HAP-1 (cell line): ENCODE measurements at regions not wholly inside any gene's neighbourhood (a gene's known extent, or its start where the extent isn't known, plus 50 kb on each side); places are given as distances from the start of the nearest gene placed in this dataset.

Experiments
- DNase-seq, 2 experiments: peaks; one replicate each; pipeline ENCODE4 v3.0.0-alpha.2; 2016 to 2020; ENCODE audit warnings: low spot score in 2 of 2
- H3K27me3 ChIP-seq: fragments of 250-450 bp; sonication (Bioruptor Pico); 2 replicates; pipeline ENCODE4 v1.5.1; 2020; ENCODE audit warnings: low read depth, mild to moderate bottlenecking, moderate library complexity
- H3K36me3 ChIP-seq: fragments of 250-450 bp; sonication (Bioruptor Pico); replicated peaks from 2 replicates; pipeline ENCODE4 v1.5.1; 2020; ENCODE audit warnings: mild to moderate bottlenecking
- H3K4me1 ChIP-seq: fragments of 250-450 bp; sonication (Bioruptor Pico); 2 replicates; pipeline ENCODE4 v1.5.1; 2020; ENCODE audit warnings: mild to moderate bottlenecking
- H3K4me3 ChIP-seq: fragments of 250-450 bp; sonication (Bioruptor Pico); 2 replicates; pipeline ENCODE4 v1.5.1; 2020; ENCODE audit warnings: mild to moderate bottlenecking, moderate library complexity
- H3K9me3 ChIP-seq: fragments of 250-450 bp; sonication (Bioruptor Pico); 2 replicates; pipeline ENCODE4 v1.5.1; 2020; ENCODE audit warnings: mild to moderate bottlenecking, moderate library complexity
- in situ Hi-C: fragments of 300-500 bp; cut with MboI; formaldehyde crosslinking; loops from 3 replicates; pipeline ENCODE4 v1.14.3; 2020; ENCODE audit warnings: low sequenced_read_pairs, inconsistent platforms, mixed read lengths

DNA sequence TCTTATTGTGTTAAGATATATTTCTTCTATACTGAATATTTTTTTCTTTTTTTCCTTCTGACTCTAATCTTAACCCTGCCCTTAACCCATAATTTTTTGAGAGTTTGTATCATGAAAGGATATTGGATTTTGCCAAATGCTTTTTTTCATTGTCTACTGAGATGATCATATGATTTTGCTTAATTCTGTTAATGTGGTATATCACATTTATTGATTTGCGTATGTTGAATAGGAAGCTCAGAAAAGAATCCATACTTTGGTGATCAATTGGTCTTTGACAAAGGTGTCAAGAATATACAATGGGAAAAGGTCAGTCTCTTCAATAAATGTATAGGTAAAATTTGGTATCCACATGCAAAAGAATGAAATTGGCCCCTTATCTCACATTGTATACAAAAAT is 588.8 kb upstream of the ADGRB3 start:
- Histone ChIP-seq H3K36me3 (no peaks in the 10 kb centered on the region), H3K9me3 (no peaks in the 10 kb centered on the region; the same call in 1 of the 2 replicates), H3K27me3 (no peaks in the 10 kb centered on the region), H3K4me3 (no peak overlapping the region), H3K4me1 (no peaks in the 10 kb centered on the region)
- in situ Hi-C loops: no loop called here
- DNase-seq: no peak

DNA sequence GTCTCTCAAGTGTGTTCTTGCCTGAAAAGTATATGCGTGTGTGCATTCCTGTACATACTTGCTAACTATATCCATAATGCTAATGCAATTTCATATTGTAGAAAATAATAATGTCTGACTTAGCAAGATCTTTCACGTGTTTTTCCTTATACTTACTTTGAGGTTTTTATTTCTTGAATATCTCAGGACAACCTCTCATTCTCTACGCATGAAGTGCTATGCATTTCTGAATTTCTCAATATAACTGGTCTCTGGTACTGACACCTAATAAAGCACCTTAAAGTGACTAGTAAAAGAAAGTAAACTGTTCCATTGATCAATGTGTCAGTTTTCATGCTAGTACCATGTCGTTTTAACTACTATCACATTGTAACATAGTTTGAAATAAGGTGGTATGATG is 589.9 kb upstream of the ADGRB3 start:
- no peaks in the 10 kb centered on the region; the same call in 1 of the 2 replicates for H3K9me3 ChIP-seq
- H3K36me3 ChIP-seq: no peaks in the 10 kb centered on the region
- no peak overlapping the region for H3K4me3 ChIP-seq
- no peak for DNase-seq
- peaks cover 3% of the 10 kb centered on the region for H3K4me1 ChIP-seq
- in situ Hi-C loops: no loop called here
- H3K27me3 ChIP-seq: no peaks in the 10 kb centered on the region

DNA sequence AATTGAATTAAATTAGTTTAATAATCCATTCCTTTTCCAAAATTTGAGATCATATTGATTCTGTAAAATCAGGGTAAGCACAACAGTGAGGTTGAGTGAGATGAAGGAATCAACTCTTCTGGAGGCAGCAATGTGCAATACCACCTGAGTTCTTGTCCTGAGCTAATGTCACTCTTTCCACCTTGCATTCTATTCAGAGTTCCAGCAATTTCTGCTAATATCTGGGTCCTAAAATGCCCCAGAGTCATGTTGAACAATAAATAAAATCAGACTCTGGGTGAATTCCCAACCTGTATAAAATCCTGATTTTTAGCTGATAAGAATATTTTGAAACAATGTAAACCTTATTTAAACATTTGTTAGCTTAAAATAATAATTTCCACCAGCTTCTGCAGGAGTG is 590.8 kb upstream of the ADGRB3 start:
- Histone ChIP-seq H3K27me3 (no peaks in the 10 kb centered on the region), H3K4me1 (peaks cover 10% of the 10 kb centered on the region), H3K36me3 (no peaks in the 10 kb centered on the region), H3K4me3 (no peak overlapping the region), H3K9me3 (no peaks in the 10 kb centered on the region; the same call in 1 of the 2 replicates)
- no peak for DNase-seq
- in situ Hi-C loops: no loop called here

DNA sequence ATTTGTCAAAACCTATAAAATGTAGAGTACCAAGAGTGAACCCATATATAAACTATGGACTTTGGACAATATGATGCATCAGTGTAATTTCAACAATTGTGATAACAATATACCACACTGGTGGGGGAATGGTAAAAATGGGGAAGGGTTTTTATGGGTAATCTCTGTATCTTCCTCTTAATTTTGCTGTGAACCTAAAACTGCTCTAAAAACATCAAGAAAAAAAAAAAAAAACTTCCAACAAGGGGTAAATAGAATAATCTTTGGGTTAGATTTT is 592.0 kb upstream of the ADGRB3 start:
- H3K4me3 ChIP-seq: no peak overlapping the region
- in situ Hi-C loops: no loop called here
- H3K9me3 ChIP-seq: no peaks in the 10 kb centered on the region; the same call in 1 of the 2 replicates
- peaks cover 14% of the 10 kb centered on the region for H3K4me1 ChIP-seq
- H3K27me3 ChIP-seq: no peaks in the 10 kb centered on the region
- no peak for DNase-seq
- no peaks in the 10 kb centered on the region for H3K36me3 ChIP-seq

DNA sequence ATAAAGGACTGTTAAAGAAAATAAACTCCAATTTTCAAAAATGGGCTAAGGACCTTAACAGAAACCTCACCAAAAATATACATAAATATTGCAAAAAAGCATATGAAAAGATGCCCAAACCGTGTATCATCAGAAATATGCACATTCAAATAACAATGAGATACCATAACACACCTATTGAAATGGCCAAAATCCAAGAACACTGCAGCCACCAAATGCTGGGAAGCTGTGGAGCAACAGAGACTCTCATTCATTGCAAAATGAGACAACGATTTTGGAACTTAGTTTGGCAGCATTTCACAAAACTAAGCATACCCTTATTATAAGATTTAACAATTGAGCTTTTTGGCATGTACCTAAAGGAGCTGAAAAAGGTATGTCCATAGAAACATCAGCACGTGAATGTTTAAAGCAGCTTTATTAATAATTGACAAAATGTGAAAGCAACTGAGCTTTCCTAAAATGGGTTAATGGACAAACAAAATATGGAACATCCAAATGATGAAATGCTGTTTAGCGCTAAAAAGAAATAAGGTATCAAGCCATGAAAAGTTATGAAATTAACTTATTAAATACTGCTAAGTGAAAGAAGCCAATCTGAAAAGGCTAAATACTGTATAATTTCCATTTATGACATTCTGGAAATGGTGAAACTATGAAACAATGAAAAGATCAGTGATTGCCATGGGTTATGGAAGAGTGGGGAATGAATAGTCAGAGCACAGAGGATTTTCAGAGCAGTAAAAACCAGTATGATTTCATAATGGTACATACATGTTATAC is 592.6 kb upstream of the ADGRB3 start:
- in situ Hi-C loops: no loop called here

DNA sequence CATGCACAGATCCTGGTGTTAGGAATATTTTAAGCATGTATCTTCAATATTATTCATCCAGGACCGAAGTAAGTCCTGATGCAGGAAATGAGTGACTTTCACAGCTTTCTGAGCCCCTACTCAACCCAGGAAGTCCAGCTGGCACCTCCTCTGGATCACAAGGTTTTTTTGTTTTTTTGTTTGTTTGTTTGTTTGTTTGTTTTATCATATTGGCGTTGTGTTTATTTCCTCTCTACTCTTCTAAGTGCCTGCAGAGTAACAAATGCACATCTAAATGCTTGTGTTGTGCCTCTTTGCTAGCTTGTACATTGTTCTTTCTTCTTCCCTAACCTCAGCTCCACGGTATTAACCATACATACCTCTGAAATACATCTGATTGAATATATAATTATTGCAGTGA is 594.3 kb upstream of the ADGRB3 start:
- Histone ChIP-seq H3K36me3 (no peaks in the 10 kb centered on the region), H3K27me3 (no peaks in the 10 kb centered on the region), H3K9me3 (no peaks in the 10 kb centered on the region), H3K4me1 (peaks cover 14% of the 10 kb centered on the region), H3K4me3 (no peak overlapping the region)
- in situ Hi-C loops: no loop called here
- no peak for DNase-seq

More for the DNA sequence above, 592.6 kb upstream of the ADGRB3 start:
- no peaks in the 10 kb centered on the region for H3K36me3 ChIP-seq
- no peak for DNase-seq
- H3K27me3 ChIP-seq: no peaks in the 10 kb centered on the region
- H3K4me3 ChIP-seq: no peak overlapping the region
- peaks cover 14% of the 10 kb centered on the region for H3K4me1 ChIP-seq
- H3K9me3 ChIP-seq: no peaks in the 10 kb centered on the region

DNA sequence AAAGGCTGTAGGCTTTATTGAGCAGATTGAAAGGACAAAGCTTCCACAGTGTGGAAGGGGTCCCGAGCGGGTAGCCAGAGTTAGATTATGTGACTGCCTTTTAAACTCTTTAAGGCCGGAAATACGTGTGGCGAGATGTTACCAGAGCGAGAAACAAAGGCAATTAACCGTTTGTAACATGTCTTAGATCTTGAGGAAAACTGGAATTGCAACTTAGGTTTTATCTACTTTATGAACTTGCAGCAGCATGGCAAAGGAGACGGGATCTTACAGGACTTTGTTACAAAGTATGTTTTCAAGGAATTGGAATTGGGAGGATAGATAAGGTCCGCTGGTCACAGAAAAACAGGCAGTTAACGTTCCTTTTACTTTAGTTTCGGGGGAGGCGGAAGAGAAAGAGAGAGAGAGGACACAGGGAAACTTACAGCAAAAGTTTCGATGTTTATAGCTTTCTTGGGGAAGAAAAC is 594.7 kb upstream of the ADGRB3 start:
- no peaks in the 10 kb centered on the region for H3K36me3 ChIP-seq
- H3K4me1 ChIP-seq: peaks cover 14% of the 10 kb centered on the region
- in situ Hi-C loops: no loop called here

DNA sequence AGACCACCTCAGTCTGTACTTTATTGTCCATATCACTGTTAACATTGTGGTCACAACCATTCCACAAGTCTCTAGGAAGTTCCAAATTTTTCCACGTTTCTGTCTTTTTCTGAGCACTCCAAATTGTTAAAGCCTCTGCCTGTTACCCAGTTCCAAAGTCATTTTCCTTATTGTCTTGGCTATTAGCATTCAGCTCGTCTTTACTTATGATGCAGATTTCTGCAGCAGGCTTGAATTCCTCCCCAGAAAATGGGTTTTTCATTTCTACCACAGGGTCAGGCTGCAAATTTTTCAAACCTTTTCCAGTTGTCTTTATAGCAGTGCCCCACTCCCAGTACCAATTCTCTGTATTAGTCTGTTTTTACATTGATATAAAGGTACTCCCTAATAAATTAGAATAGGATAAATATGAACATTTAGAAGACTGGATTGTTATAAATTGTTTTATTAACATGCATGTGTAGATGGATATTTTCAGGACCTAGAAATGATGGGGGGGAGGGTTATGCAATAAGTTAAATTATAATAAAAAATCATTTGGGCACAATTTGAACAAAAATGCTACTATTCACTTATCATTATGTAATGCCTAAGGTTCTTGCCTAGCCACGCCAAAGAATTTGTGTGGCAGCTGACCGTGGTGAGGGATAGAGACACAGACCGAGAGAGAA is 595.3 kb upstream of the ADGRB3 start:
- H3K27me3 ChIP-seq: no peaks in the 10 kb centered on the region
- no peaks in the 10 kb centered on the region for H3K9me3 ChIP-seq
- no peaks in the 10 kb centered on the region for H3K36me3 ChIP-seq
- no peak overlapping the region for H3K4me3 ChIP-seq
- H3K4me1 ChIP-seq: peaks cover 14% of the 10 kb centered on the region
- DNase-seq: peak in 1 of 2 experiments; percentile 38
- in situ Hi-C loops: no loop called here

More for the DNA sequence above, 594.7 kb upstream of the ADGRB3 start:
- peak in 1 of 2 experiments; percentile 8 for DNase-seq
- Histone ChIP-seq H3K27me3 (no peaks in the 10 kb centered on the region), H3K9me3 (no peaks in the 10 kb centered on the region), H3K4me3 (no peak overlapping the region)

DNA sequence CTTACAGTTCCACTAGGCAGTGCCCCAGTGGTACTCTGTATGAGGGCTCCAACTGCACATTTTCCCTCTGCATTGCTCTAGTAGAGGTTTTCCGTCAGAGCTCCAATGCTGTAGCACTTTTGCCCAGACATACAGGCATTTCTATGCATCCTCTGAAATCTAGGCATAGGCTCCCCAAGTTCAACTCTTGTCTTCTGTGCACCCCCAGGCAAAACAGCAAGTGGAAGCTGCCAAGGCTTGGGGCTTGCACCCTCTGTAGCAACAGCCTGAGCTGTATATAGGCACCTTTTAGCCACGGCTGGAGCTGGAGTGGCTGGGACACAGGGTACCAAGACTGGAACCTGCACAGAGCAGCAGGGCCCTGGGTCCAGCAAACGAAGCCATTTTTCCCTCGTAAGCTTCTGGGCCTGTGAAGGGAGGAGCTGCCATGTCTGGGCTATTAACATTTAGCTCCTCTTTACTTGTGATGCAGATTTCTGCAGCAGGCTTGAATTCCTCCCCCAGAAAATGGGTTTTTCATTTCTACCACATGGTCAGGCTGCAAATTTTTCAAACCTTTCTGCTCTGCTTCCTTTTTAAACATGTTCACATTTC is 596.2 kb upstream of the ADGRB3 start:
- Histone ChIP-seq H3K9me3 (no peaks in the 10 kb centered on the region), H3K27me3 (no peaks in the 10 kb centered on the region), H3K36me3 (no peaks in the 10 kb centered on the region), H3K4me1 (peaks cover 14% of the 10 kb centered on the region), H3K4me3 (no peak overlapping the region)
- in situ Hi-C loops: no loop called here
- peak in 1 of 2 experiments; percentile 19 for DNase-seq

DNA sequence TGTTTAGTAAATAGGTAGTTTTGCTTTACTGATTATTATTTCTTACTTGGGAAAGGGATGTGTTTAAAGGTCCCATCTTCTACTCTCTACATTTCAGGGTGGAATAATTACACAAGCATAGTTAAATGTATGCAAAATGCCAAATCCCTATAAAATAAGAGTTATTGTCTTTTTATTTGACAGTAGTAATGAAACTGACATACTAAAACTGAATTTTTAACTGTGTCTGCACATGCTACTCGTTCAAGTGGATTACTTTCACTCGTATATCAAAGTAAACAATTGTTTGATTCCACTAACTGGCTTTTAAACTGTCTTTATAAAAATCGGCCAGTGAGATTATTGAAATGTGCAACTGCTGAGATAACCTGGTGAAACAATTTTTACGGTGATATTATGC is 602.9 kb upstream of the ADGRB3 start:
- no peaks in the 10 kb centered on the region for H3K9me3 ChIP-seq
- in situ Hi-C loops: no loop called here
- no peaks in the 10 kb centered on the region for H3K4me1 ChIP-seq
- H3K4me3 ChIP-seq: no peak overlapping the region
- no peaks in the 10 kb centered on the region for H3K27me3 ChIP-seq
- H3K36me3 ChIP-seq: no peaks in the 10 kb centered on the region
- no peak for DNase-seq

DNA sequence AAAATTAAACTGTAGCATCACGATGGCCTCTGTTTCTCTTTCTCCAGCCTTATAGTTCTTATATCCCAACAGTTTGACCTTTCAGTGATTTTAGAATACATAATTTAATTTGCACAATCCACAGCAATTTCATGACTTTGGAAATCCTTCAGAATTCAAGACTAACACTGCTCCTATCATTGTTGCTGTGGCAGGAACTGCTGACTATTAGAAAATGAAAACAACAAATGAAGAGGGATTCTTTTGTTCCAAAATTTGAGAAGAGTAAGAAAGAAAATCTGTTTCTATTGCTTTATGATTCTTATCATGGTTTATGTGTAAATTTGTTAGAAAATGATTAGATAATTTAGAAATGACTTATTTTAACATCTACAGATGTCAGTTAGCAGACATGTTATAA is 604.0 kb upstream of the ADGRB3 start:
- Histone ChIP-seq H3K4me3 (no peak overlapping the region), H3K9me3 (no peaks in the 10 kb centered on the region), H3K27me3 (no peaks in the 10 kb centered on the region), H3K4me1 (no peaks in the 10 kb centered on the region), H3K36me3 (no peaks in the 10 kb centered on the region)
- in situ Hi-C loops: no loop called here
- DNase-seq: no peak

DNA sequence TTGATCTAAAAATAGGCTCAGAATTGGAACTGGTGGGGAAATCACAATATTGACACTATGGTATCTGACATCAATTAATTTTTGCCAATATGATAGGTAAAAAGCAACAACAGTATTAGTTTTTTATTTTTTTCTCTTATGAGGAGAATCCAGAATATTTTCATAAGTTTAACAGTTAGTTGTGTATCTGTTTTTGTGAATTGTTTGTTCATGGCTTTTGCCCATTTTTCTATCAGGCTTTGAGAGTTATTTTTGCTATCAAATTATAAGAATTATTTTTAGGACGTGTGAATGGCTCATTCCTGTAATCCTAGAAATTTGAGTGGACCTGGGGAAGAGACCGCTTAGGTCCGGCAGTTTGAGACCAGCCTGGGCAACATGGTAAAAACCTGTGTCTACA is 608.6 kb upstream of the ADGRB3 start:
- no peaks in the 10 kb centered on the region for H3K36me3 ChIP-seq
- H3K4me1 ChIP-seq: no peaks in the 10 kb centered on the region
- no peak overlapping the region for H3K4me3 ChIP-seq
- H3K27me3 ChIP-seq: no peaks in the 10 kb centered on the region
- in situ Hi-C loops: no loop called here
- H3K9me3 ChIP-seq: no peaks in the 10 kb centered on the region
- DNase-seq: no peak

DNA sequence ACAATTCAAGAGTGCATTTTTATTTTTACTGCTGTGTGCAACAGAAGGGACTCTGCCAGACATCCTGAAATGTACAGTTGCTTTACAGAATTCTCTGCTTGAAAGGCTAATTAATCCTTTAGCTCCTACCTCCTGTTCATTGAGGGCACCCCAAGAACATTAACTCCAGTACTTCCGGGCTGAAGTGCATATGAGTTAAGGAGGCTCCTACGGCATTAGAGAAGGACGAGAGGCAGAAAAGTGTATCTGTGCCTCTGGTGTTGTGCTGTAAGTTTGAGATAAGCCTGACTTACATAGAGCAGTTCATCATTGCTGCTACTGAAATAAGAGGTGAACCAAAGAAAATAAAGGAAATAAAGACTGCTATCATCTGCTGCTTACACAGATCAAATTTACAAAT is 609.3 kb upstream of the ADGRB3 start:
- H3K27me3 ChIP-seq: no peaks in the 10 kb centered on the region

DNA sequence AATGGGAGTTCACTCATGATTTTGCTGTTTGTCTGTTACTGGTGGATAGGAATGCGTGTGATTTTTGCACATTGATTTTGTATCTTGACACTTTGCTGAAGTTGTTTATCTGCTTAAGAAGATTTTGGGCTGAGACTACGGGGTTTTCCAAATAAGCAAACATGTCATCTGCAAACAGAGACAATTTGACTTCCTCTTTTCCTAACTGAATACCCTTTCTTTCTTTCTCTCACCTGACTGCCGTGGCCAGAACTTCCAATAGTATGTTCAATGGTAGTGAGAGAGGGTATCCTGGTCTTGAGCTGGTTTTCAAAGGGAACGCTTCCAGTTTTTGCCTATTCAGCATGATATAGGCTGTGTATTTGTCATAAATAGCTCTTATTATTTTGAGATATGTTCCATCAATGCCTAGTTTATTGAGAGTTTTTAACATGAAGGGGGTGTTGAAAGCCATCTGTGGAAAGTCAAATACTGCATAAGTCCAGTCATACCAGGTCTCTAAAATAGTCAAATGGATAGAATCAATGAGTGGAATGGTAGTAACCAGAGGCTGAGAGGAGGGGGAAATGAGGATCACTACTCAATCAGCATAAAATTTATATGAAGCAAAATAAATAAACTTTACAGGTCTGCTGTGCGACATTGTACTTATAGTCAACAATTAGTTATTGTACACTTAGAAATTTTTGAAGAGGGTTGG is 610.4 kb upstream of the ADGRB3 start:
- H3K36me3 ChIP-seq: no peaks in the 10 kb centered on the region
- H3K4me3 ChIP-seq: no peak overlapping the region
- H3K9me3 ChIP-seq: no peaks in the 10 kb centered on the region
- no peaks in the 10 kb centered on the region for H3K4me1 ChIP-seq
- no peak for DNase-seq
- H3K27me3 ChIP-seq: no peaks in the 10 kb centered on the region
- in situ Hi-C loops: no loop called here

More for the DNA sequence above, 609.3 kb upstream of the ADGRB3 start:
- in situ Hi-C loops: no loop called here
- no peak overlapping the region for H3K4me3 ChIP-seq
- no peaks in the 10 kb centered on the region for H3K4me1 ChIP-seq
- no peaks in the 10 kb centered on the region for H3K36me3 ChIP-seq
- H3K9me3 ChIP-seq: no peaks in the 10 kb centered on the region
- no peak for DNase-seq
